A673 (cell line): ENCODE measurements at regions not wholly inside any gene's neighbourhood (a gene's known extent, or its start where the extent isn't known, plus 50 kb on each side); places are given as distances from the start of the nearest gene placed in this dataset.

Experiments
- CTCF ChIP-seq: fragments of 300-800, 200-600 bp; sonication (generic); conservative IDR thresholded peaks from 2 replicates; pipeline ENCODE4 v1.5.1; 2017; ENCODE audit warnings: low read depth, mild to moderate bottlenecking, antibody characterized with exemption, low read length, moderate library complexity, mixed read lengths
- EZH2 ChIP-seq: fragments of 200-600 bp; sonication (generic); IDR thresholded peaks from 2 replicates; pipeline ENCODE4 v1.6.1; 2017; ENCODE audit warnings: borderline replicate concordance, low read depth, mild to moderate bottlenecking, mixed read lengths, antibody characterized with exemption, low read length; ENCODE audit not compliant: poor library complexity, severe bottlenecking

- TF ChIP-seq CTCF (no peak), EZH2 (no peak)
Measured at GRCh38 chr5:167759057-167759821, 532.2 kb upstream of the WWC1 start.
